Esophagus muscularis mucosa (tissue), 4 donors: ENCODE measurements at regions not wholly inside any gene's neighbourhood (a gene's known extent, or its start where the extent isn't known, plus 50 kb on each side); places are given as distances from the start of the nearest gene placed in this dataset.

ENCODE experiments used
- DNase-seq: peaks from one replicate; pipeline ENCODE4 v3.0.0-alpha.2; 2017; ENCODE audit errors: extremely low spot score
- H3K27ac ChIP-seq, 4 donors: fragments of 200-600 bp; sonication (generic); replicated peaks in 1 of 4; 1 replicate in 3 of 4; 2 replicates in 1 of 4; pipeline ENCODE4 v1.5.1; 2016 to 2019; ENCODE audit warnings: mild to moderate bottlenecking in 1 of 4
- H3K27me3 ChIP-seq, 4 donors: fragments of 200-600 bp; sonication (generic); one replicate each; pipeline versions ENCODE4 v1.5.1 to v1.6.0; 2016 to 2019
- H3K36me3 ChIP-seq, 4 donors: fragments of 200-600 bp; sonication (generic); one replicate each; pipeline ENCODE4 v1.5.1; 2016 to 2019
- H3K4me1 ChIP-seq, 4 donors: fragments of 200-600 bp; sonication (generic); one replicate each; pipeline ENCODE4 v1.5.1; 2016 to 2019
- H3K4me3 ChIP-seq, 4 donors: fragments of 200-600 bp; sonication (generic); 1 replicate in 2 of 4; 2 replicates in 2 of 4; pipeline ENCODE4 v1.5.1; 2016 to 2019; ENCODE audit warnings: mild to moderate bottlenecking in 4 of 4, moderate library complexity in 1 of 4
- H3K9me3 ChIP-seq, 4 donors: fragments of 200-600 bp; sonication (generic); 1 replicate in 3 of 4; 2 replicates in 1 of 4; pipeline ENCODE4 v1.5.1; 2016 to 2019
- EP300 ChIP-seq: sonication (generic); formaldehyde crosslinking; IDR thresholded peaks from one replicate; pipeline ENCODE4 v1.6.1; 2017; ENCODE audit warnings: antibody characterized with exemption
- POLR2A ChIP-seq: fragments of 450-650 bp; IDR thresholded peaks from one replicate; pipeline ENCODE4 v1.6.1; 2017; ENCODE audit warnings: antibody characterized with exemption, moderate library complexity, mild to moderate bottlenecking, low read depth
- POLR2AphosphoS5 ChIP-seq, 2 donors: sonication (generic); formaldehyde crosslinking; IDR thresholded peaks; one replicate each; pipeline ENCODE4 v1.6.1; 2017; ENCODE audit warnings: antibody characterized with exemption in 2 of 2
- WGBS: methylation state at CpG from one replicate; pipeline ENCODE4 v1.1.5; 2018; 5-methylcytosine and 5-hydroxymethylcytosine counted together
- intact Hi-C: fragments of 100-400 bp; cut with DNase I; formaldehyde crosslinking; loops from one replicate; pipeline ENCODE4 v1.15.1; 2023
- TF ChIP-seq, protein P1 (sequence below), 3 experiments: fragments of 200-600 bp in 2 of 3; fragments of 450-650 bp in 1 of 3; sonication (generic) in 2 of 3; IDR thresholded peaks; one replicate each; pipeline ENCODE4 v1.5.1; 2017 to 2019; ENCODE audit warnings: antibody characterized with exemption in 3 of 3, mild to moderate bottlenecking in 2 of 3, moderate library complexity in 1 of 3

- TF ChIP-seq POLR2AphosphoS5 (IDR thresholded peaks at IDR 0.05) (no peak), POLR2A (no peak), EP300 (no peak)
- TF ChIP-seq, protein P1, sequence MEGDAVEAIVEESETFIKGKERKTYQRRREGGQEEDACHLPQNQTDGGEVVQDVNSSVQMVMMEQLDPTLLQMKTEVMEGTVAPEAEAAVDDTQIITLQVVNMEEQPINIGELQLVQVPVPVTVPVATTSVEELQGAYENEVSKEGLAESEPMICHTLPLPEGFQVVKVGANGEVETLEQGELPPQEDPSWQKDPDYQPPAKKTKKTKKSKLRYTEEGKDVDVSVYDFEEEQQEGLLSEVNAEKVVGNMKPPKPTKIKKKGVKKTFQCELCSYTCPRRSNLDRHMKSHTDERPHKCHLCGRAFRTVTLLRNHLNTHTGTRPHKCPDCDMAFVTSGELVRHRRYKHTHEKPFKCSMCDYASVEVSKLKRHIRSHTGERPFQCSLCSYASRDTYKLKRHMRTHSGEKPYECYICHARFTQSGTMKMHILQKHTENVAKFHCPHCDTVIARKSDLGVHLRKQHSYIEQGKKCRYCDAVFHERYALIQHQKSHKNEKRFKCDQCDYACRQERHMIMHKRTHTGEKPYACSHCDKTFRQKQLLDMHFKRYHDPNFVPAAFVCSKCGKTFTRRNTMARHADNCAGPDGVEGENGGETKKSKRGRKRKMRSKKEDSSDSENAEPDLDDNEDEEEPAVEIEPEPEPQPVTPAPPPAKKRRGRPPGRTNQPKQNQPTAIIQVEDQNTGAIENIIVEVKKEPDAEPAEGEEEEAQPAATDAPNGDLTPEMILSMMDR (IDR thresholded peaks at IDR 0.05): no peak
- intact Hi-C loops: no loop called here
- DNase-seq: no peak
- Histone ChIP-seq H3K36me3 (no peaks in the 10 kb centered on the region), H3K9me3 (no peaks in the 10 kb centered on the region), H3K27ac (no peak overlapping the region), H3K27me3 (no peaks in the 10 kb centered on the region), H3K4me1 (no peaks in the 10 kb centered on the region), H3K4me3 (no peak overlapping the region)
- WGBS: 55% methylated on average over 3 of the region's 3 CpGs
Measured at GRCh38 chrX:106341823-106342222, 173.7 kb downstream of the PWWP3B start.

DNA sequence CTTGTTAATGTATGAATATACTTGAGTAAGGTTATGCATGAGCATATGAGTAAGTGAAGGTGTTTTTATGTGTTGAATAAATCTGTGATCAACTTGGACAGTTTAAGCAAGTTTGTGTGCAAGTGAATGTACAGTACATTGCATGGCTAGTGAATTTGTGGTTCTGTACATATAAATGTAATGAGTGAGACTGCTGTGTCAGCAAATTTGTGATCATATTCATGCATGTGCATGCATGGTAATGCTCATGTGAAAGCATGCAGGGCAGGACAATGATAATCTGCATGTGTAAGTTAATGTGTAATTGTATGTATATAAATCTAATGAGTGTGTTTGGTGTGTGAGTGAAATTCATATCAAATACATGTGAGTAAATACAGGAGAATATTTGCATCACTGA lies 188.5 kb downstream of the PWWP3B start:
- Histone ChIP-seq H3K27me3 (no peaks in the 10 kb centered on the region), H3K4me1 (no peaks in the 10 kb centered on the region), H3K27ac (no peak overlapping the region), H3K36me3 (no peaks in the 10 kb centered on the region), H3K4me3 (no peak overlapping the region), H3K9me3 (no peaks in the 10 kb centered on the region)
- TF ChIP-seq, protein P1 (IDR thresholded peaks at IDR 0.05): no peak
- no peak for TF ChIP-seq EP300
- DNase-seq: no peak
- intact Hi-C loops: no loop called here

- no peaks in the 10 kb centered on the region for H3K9me3 ChIP-seq
- no peaks in the 10 kb centered on the region for H3K4me1 ChIP-seq
- no peak for DNase-seq
- intact Hi-C loops: no loop called here
- H3K27ac ChIP-seq: no peak overlapping the region
- peaks cover 0 to 13% (median 0%) of the 10 kb centered on the region in 4 donors for H3K27me3 ChIP-seq
- WGBS: 68% methylated on average over 4 of the region's 5 CpGs
- no peak overlapping the region for H3K4me3 ChIP-seq
- TF ChIP-seq EP300: no peak
- H3K36me3 ChIP-seq: no peaks in the 10 kb centered on the region
Measured at GRCh38 chrX:106363214-106363613, 195.1 kb downstream of the PWWP3B start.

- TF ChIP-seq POLR2A: no peak
- TF ChIP-seq, protein P1 (IDR thresholded peaks at IDR 0.05): no peak
- no peak for TF ChIP-seq POLR2AphosphoS5 (IDR thresholded peaks at IDR 0.05)
- no peak for TF ChIP-seq EP300
- Histone ChIP-seq H3K4me3 (no peak overlapping the region), H3K36me3 (no peaks in the 10 kb centered on the region), H3K27me3 (no peaks in the 10 kb centered on the region), H3K27ac (no peak overlapping the region), H3K9me3 (peaks cover 0 to 13% (median 0%) of the 10 kb centered on the region in 4 donors), H3K4me1 (no peaks in the 10 kb centered on the region)
- intact Hi-C loops: no loop called here
- 91% methylated on average over 1 of the region's 1 CpG for WGBS
- DNase-seq: no peak
Measured at GRCh38 chrX:106378616-106379015, 210.5 kb downstream of the PWWP3B start.

- no peak overlapping the region for H3K4me3 ChIP-seq
- 72% methylated on average over 4 of the region's 4 CpGs for WGBS
- no peak for DNase-seq
Measured at GRCh38 chrX:106391284-106391911, 220.4 kb upstream of the RADX start.

More at GRCh38 chrX:106391284-106391911, 220.4 kb upstream of the RADX start:
- no peaks in the 10 kb centered on the region for H3K27me3 ChIP-seq
- H3K4me1 ChIP-seq: no peaks in the 10 kb centered on the region
- TF ChIP-seq POLR2A (no peak), POLR2AphosphoS5 (IDR thresholded peaks at IDR 0.05) (no peak), EP300 (no peak)
- TF ChIP-seq, protein P1 (IDR thresholded peaks at IDR 0.05): no peak
- no peak overlapping the region for H3K27ac ChIP-seq
- intact Hi-C loops: no loop called here
- no peaks in the 10 kb centered on the region for H3K36me3 ChIP-seq
- H3K9me3 ChIP-seq: no peaks in the 10 kb centered on the region
